Lung (tissue), 11 donors: ENCODE measurements at regions not wholly inside any gene's neighbourhood (a gene's known extent, or its start where the extent isn't known, plus 50 kb on each side); places are given as distances from the start of the nearest gene placed in this dataset.
A peak's percentile ranks its signal among the peaks of the same experiment; 100 is the strongest.
"Not testable (repeated sequence)": the region's sequence is repeated elsewhere in the genome, so short reads cannot be mapped to it uniquely, and the experiment has no call there.

Experiments
- ATAC-seq: fragments of 200-7000 bp; cut with Tn5 transposase; one replicate; pipeline ENCODE4 v1.9.1; 2020; ENCODE audit warnings: moderate number of reproducible peaks; ENCODE audit not compliant: insufficient read depth, low FRiP score
- DNase-seq, 3 donors: peaks; one replicate each; pipeline ENCODE4 v3.0.0-alpha.2; 2013 to 2017
- H3K27ac ChIP-seq, 2 donors: one replicate each; pipeline ENCODE4 v1.5.1; 2013; ENCODE audit warnings: mild to moderate bottlenecking in 2 of 2, moderate library complexity in 2 of 2, control low read depth in 1 of 2, inconsistent platforms in 1 of 2, low read depth in 1 of 2, low read length in 1 of 2
- H3K27me3 ChIP-seq, 3 donors: one replicate each; pipeline ENCODE4 v1.5.1; 2013; ENCODE audit warnings: low read length in 2 of 3; ENCODE audit not compliant: control insufficient read depth in 3 of 3, insufficient read depth in 3 of 3
- H3K36me3 ChIP-seq, 4 donors: one replicate each; pipeline ENCODE4 v1.5.1; 2013; ENCODE audit warnings: low read length in 4 of 4, mild to moderate bottlenecking in 1 of 4, moderate library complexity in 1 of 4; ENCODE audit not compliant: control insufficient read depth in 4 of 4, insufficient read depth in 4 of 4
- H3K4me1 ChIP-seq, 5 donors: one replicate each; pipeline ENCODE4 v1.5.1; 2013; ENCODE audit warnings: low read length in 5 of 5, mild to moderate bottlenecking in 2 of 5, moderate library complexity in 1 of 5; ENCODE audit not compliant: control insufficient read depth in 5 of 5, insufficient read depth in 5 of 5
- H3K4me3 ChIP-seq: one replicate; pipeline ENCODE4 v1.5.1; 2013; ENCODE audit warnings: mild to moderate bottlenecking, control low read depth, moderate library complexity
- H3K9ac ChIP-seq, 2 donors: one replicate each; pipeline ENCODE4 v1.5.1; 2013; ENCODE audit warnings: low read length in 2 of 2, control low read depth in 1 of 2; ENCODE audit not compliant: insufficient read depth in 1 of 2
- H3K9me3 ChIP-seq, 4 donors: one replicate each; pipeline ENCODE4 v1.5.1; 2013; ENCODE audit warnings: low read length in 3 of 4, mild to moderate bottlenecking in 1 of 4, moderate library complexity in 1 of 4; ENCODE audit not compliant: control insufficient read depth in 4 of 4, insufficient read depth in 3 of 4
- CTCF ChIP-seq: IDR thresholded peaks from 2 replicates; pipeline ENCODE4 v1.5.1; 2012; ENCODE audit warnings: mild to moderate bottlenecking; ENCODE audit errors: control extremely low read depth, extremely low read depth
- WGBS, 2 donors: extraction: QIAGEN DNeasy Blood & Tissue Kit; methylation state at CpG; one replicate each; pipeline ENCODE4 v1.1.7; 2013; 5-methylcytosine and 5-hydroxymethylcytosine counted together
- donor health status: control.
- donor health status: control.
- donor health status: Bipolar disorder and iron deficiency.
- donor health status: healthy.
- donor health status: DM: yes; HTN: yes; CAD: no.

DNA sequence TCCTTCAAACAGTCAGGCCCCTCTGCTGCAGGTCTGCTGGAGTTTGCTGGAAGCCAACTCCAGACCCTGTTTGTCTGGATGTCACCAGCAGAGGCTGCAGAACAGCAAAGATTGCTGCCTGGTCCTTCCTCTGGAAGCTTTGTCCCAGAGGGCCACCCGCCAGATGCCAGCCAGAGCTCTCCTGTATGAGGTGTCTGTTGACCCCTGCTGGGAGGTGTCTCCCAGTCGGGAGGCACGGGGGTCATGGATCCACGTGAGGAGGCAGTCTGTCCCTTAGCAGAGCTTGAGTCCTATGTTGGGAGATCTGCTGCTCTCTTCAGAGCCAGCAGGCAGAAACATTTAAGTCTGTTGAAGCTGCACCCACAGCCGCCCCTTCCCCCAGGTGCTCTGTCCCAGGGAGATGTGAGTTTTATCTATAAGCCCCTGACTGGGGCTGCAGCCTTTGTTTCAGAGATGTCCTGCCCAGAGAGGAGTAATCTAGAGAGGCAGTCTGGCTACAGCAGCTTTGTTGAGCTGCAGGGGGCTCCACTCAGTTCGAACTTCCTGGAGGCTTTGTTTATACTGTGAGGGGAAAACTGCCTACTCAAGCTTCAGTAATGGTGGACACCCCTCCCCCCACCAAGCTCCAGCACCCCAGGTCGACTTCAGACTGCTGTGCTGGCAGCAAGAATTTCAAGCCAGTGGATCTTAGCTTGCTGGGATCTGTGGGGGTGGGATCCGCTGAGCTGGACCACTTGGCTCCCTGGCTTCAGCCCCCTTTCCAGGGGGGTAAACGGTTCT is 72.1 kb downstream of the OGFRL1 start:
- WGBS, 2 donors: 90 to 91% methylated on average over 9 of the region's 9 CpGs
- H3K4me3 ChIP-seq, H3K9ac ChIP-seq, H3K36me3 ChIP-seq, H3K4me1 ChIP-seq, ATAC-seq, DNase-seq, H3K9me3 ChIP-seq, H3K27me3 ChIP-seq, H3K27ac ChIP-seq: not testable (repeated sequence)

DNA sequence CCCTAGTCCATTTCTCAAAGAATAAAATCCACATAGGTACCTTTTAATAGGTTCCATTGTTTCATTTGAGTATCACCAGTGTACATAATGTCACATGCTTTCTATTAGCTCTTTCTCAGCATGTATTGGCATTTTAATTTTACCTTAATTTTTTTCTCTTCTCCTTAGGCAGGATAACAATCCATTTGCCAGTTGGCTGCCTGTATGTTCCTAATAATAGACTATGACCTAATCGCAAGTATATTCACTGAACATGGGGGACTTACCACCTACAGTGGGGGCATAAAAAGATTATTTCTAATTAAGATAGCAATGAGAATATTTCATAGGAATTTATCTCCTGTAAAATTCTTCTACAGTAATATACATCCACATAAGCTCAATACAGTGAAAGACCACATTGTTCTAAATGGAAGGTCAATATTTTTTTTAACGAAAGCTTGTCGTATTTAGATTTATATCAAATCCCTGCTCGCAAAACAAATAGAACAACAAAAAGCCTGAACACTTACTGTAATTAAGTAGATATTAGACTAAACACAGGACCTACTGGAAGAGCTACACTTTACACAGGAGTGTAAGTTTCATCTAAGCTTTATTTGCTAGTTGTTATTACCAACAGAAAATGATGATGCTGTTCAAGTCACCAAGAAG is 76.4 kb downstream of the OGFRL1 start:
- DNase-seq (no peak), ATAC-seq (no peak)
- Histone ChIP-seq H3K9me3 (peaks cover 0 to 4% (median 0%) of the 10 kb centered on the region in 4 donors), H3K36me3 (peaks cover 0 to 5% (median under 1%) of the 10 kb centered on the region in 4 donors), H3K27ac (no peak overlapping the region), H3K9ac (no peak overlapping the region), H3K4me3 (no peak overlapping the region), H3K27me3 (no peaks in the 10 kb centered on the region), H3K4me1 (peaks cover 0 to 20% (median 3%) of the 10 kb centered on the region in 5 donors)
- TF ChIP-seq CTCF: no peak
- WGBS, 2 donors: 93 to 96% methylated on average over 4 of the region's 4 CpGs

GRCh38 chr6:71367756-71368155 is 79.1 kb downstream of the OGFRL1 start:
- Histone ChIP-seq H3K4me1 (peaks cover 0 to 20% (median 3%) of the 10 kb centered on the region in 5 donors), H3K9ac (no peak overlapping the region), H3K36me3 (peaks cover 0 to 8% (median under 1%) of the 10 kb centered on the region in 4 donors), H3K9me3 (no peaks in the 10 kb centered on the region), H3K27ac (peak overlapping the region in 1 of 2 donors; percentile 3), H3K4me3 (no peak overlapping the region), H3K27me3 (no peaks in the 10 kb centered on the region)
- ATAC-seq: no peak
- no peak for TF ChIP-seq CTCF
- DNase-seq: no peak
- 72 to 73% methylated on average over 3 of the region's 3 CpGs for WGBS, 2 donors

GRCh38 chr6:71368284-71368683 is 79.7 kb downstream of the OGFRL1 start:
- H3K4me1 ChIP-seq: peaks cover 0 to 20% (median 3%) of the 10 kb centered on the region in 5 donors
- H3K27me3 ChIP-seq: no peaks in the 10 kb centered on the region
- DNase-seq: no peak
- no peak overlapping the region for H3K4me3 ChIP-seq
- no peak for ATAC-seq
- no peaks in the 10 kb centered on the region for H3K9me3 ChIP-seq
- 80 to 82% methylated on average over 2 of the region's 2 CpGs for WGBS, 2 donors
- H3K9ac ChIP-seq: no peak overlapping the region
- no peak overlapping the region for H3K27ac ChIP-seq
- no peak for TF ChIP-seq CTCF
- H3K36me3 ChIP-seq: peaks cover 0 to 6% (median under 1%) of the 10 kb centered on the region in 4 donors
